Inflammatory macrophage (primary cell): ENCODE measurements at regions not wholly inside any gene's neighbourhood (a gene's known extent, or its start where the extent isn't known, plus 50 kb on each side); places are given as distances from the start of the nearest gene placed in this dataset.

Experiments
- DNase-seq, 2 donors: peaks; one replicate each; pipeline ENCODE4 v3.0.0-alpha.2; 2020 to 2022

- DNase-seq, result no peak
Observed at GRCh38 chr4:121519236-121519838, 138.5 kb upstream of the QRFPR start.

- DNase-seq, result no peak
Observed at GRCh38 chr4:121517241-121517640, 136.4 kb upstream of the QRFPR start.

GRCh38 chr4:121514443-121514842 is 133.6 kb upstream of the QRFPR start:
- no peak for DNase-seq

- DNase-seq, result no peak
Observed at GRCh38 chr4:121510341-121510874, 129.6 kb upstream of the QRFPR start.

- no peak for DNase-seq
Observed at GRCh38 chr4:121485190-121485804, 104.5 kb upstream of the QRFPR start.

GRCh38 chr4:121484633-121485032 is 103.8 kb upstream of the QRFPR start:
- DNase-seq, result peak; percentile 40 to 56

GRCh38 chr4:121479808-121480207 is 99.0 kb upstream of the QRFPR start:
- no peak for DNase-seq

- DNase-seq, result no peak
Observed at GRCh38 chr4:121477480-121477879, 96.7 kb upstream of the QRFPR start.

- no peak for DNase-seq
Observed at GRCh38 chr4:121477079-121477478, 96.3 kb upstream of the QRFPR start.

GRCh38 chr4:121472937-121473721 is 92.3 kb upstream of the QRFPR start:
- no peak for DNase-seq

- DNase-seq, result no peak
Observed at GRCh38 chr4:121464854-121465253, 84.0 kb upstream of the QRFPR start.

GRCh38 chr4:121462660-121463261 is 81.9 kb upstream of the QRFPR start:
- DNase-seq, result peak; percentile 43 to 61

- DNase-seq, result no peak
Observed at GRCh38 chr4:121459026-121459425, 78.2 kb upstream of the QRFPR start.

- no peak for DNase-seq
Observed at GRCh38 chr4:121457278-121457875, 76.6 kb upstream of the QRFPR start.

GRCh38 chr4:121455285-121455684 is 74.5 kb upstream of the QRFPR start:
- DNase-seq, result no peak

- DNase-seq, result no peak
Observed at GRCh38 chr4:121454251-121454979, 73.6 kb upstream of the QRFPR start.

- no peak for DNase-seq
Observed at GRCh38 chr4:121451310-121451709, 70.5 kb upstream of the QRFPR start.

- no peak for DNase-seq
Observed at GRCh38 chr4:121449416-121449815, 68.6 kb upstream of the QRFPR start.

- no peak for DNase-seq
Observed at GRCh38 chr4:121448231-121448630, 67.4 kb upstream of the QRFPR start.

GRCh38 chr4:121439669-121440068 is 58.9 kb upstream of the QRFPR start:
- DNase-seq, result no peak
